ENCODE measurements at regions not wholly inside any gene's neighbourhood (a gene's known extent, or its start where the extent isn't known, plus 50 kb on each side); places are given as distances from the start of the nearest gene placed in this dataset.

DNA sequence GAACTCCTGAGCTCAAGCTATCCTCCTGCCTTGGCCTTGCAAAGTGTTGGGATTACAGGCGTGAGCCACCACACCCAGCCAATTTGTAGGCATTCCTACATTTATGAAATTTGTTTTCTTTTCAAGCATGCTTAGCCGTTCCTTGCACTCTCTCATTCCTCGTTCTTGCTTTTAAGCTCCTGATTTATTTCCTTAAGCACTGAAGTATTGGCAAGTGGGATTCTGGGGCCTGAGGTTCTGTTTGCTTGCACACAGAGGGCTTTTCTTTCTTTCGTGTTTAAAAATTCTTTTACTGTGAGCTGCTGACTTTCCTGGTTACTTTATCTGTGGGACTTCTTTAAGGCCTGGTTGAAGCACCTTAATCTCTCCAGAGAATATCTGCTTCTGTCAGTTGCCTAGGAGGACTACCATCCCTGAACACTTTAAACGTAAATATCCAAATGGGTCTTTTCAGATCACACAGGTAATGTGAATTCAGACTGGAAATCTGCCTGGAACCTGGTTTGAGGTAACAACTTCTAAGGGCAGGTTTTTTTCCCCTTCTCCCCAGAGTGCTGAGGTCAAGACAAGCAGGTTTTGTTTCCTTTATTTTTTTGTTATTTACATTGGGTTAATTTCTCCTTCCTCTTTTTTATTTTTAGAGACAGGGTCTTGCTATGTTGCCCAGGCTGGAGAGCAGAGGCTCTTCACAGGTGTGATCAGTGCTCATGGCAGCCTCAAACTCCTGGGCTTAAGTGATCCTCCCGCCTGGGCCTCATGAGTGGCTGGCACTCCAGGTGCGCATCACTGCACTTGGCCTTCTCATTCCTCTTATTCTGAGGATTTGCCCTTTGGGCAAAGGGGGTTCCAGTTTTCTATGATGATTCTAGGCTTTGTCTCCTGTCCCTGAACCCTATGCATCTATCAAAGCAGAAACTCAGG, 102.9 kb downstream of the PFKFB3 start:
- Histone ChIP-seq H3K4me2 (ENCODE audit: insufficient read depth in 1 of 2, low read depth in 2 of 2, low read length in 2 of 2) (no peak overlapping the region), H2BK120ac (replicated peaks; ENCODE audit: low read depth, low read length) (no peak overlapping the region), H3K27ac (ENCODE audit: low read depth, low read length) (no peak overlapping the region), H3K36me3 (ENCODE audit: control insufficient read depth in 2 of 4, insufficient read depth in 4 of 4, low read length in 3 of 4) (no peaks in the 10 kb centered on the region), H3K18ac (ENCODE audit: extremely low read depth, low read length) (no peak overlapping the region), H3K4ac (replicated peaks; ENCODE audit: insufficient read length, low read depth, low read length) (no peak overlapping the region), H3K9ac (replicated peaks in 1 of 4; ENCODE audit: extremely low read depth in 1 of 4, low read depth in 3 of 4, low read length in 3 of 4) (no peak overlapping the region), H3K4me1 (replicated peaks in 1 of 4; ENCODE audit: control insufficient read depth in 3 of 4, insufficient read depth in 4 of 4, low read length in 3 of 4) (no peaks in the 10 kb centered on the region), H3K56ac (replicated peaks; ENCODE audit: insufficient read length, low read depth, low read length) (no peak overlapping the region), H2AFZ (ENCODE audit: low read length) (no peak overlapping the region), H3K9me3 (ENCODE audit: insufficient read depth in 2 of 2, low read depth in 1 of 2, low read length in 1 of 2) (no peaks in the 10 kb centered on the region), H3K4me3 (ENCODE audit: extremely low read depth in 1 of 4, insufficient read depth in 2 of 4, low read depth in 3 of 4, low read length in 4 of 4) (no peak overlapping the region), H3K79me2 (ENCODE audit: control insufficient read depth in 1 of 2, insufficient read depth in 2 of 2, low read length in 2 of 2) (no peaks in the 10 kb centered on the region), H3K27me3 (replicated peaks in 1 of 4; ENCODE audit: control insufficient read depth in 3 of 4, extremely low read depth in 1 of 4, insufficient read depth in 3 of 4, low read length in 3 of 4) (no peaks in the 10 kb centered on the region), H2BK5ac (ENCODE audit: low read depth, low read length) (no peak overlapping the region), H2BK15ac (ENCODE audit: low read length) (no peak overlapping the region), H3K23me2 (ENCODE audit: low read depth, low read length) (no peaks in the 10 kb centered on the region), H3K79me1 (ENCODE audit: low read depth, low read length) (no peaks in the 10 kb centered on the region), H3K23ac (ENCODE audit: insufficient read length) (no peak overlapping the region), H4K91ac (replicated peaks; ENCODE audit: insufficient read length, low read length) (no peak overlapping the region), H4K5ac (ENCODE audit: insufficient read length, low read depth, low read length) (no peak overlapping the region), H4K8ac (ENCODE audit: extremely low read depth, insufficient read depth, low read length) (no peak overlapping the region), H2BK20ac (ENCODE audit: low read length) (no peak overlapping the region), H4K20me1 (replicated peaks in 1 of 2; ENCODE audit: control insufficient read depth in 1 of 2, insufficient read depth in 2 of 2, low read length in 2 of 2) (no peaks in the 10 kb centered on the region), H2AK5ac (ENCODE audit: low read depth, low read length) (no peak overlapping the region), H3K14ac (ENCODE audit: insufficient read length) (no peak overlapping the region), H2BK12ac (ENCODE audit: low read depth, low read length) (no peak overlapping the region)
- ChIA-PET CTCF (ENCODE audit: partially characterized antibody) (no interaction called here), POLR2A (ENCODE audit: partially characterized antibody) (no interaction called here)
- no peak for DNase-seq (ENCODE audit: low read depth in 1 of 2, low spot score in 2 of 2)
- FAIRE-seq = no peak
- 87% methylated on average over 7 of the region's 7 CpGs; no CpG with 5 or more reads in 1 of the 2 experiments for WGBS, 2 experiments (ENCODE audit: extremely low coverage in 1 of 2, insufficient coverage in 1 of 2, insufficient read length in 1 of 2, insufficient replicate concordance in 2 of 2, low coverage in 1 of 2, low lambda C conversion rate in 2 of 2, missing lambda C conversion rate in 1 of 2)
- TF ChIP-seq, protein P1, sequence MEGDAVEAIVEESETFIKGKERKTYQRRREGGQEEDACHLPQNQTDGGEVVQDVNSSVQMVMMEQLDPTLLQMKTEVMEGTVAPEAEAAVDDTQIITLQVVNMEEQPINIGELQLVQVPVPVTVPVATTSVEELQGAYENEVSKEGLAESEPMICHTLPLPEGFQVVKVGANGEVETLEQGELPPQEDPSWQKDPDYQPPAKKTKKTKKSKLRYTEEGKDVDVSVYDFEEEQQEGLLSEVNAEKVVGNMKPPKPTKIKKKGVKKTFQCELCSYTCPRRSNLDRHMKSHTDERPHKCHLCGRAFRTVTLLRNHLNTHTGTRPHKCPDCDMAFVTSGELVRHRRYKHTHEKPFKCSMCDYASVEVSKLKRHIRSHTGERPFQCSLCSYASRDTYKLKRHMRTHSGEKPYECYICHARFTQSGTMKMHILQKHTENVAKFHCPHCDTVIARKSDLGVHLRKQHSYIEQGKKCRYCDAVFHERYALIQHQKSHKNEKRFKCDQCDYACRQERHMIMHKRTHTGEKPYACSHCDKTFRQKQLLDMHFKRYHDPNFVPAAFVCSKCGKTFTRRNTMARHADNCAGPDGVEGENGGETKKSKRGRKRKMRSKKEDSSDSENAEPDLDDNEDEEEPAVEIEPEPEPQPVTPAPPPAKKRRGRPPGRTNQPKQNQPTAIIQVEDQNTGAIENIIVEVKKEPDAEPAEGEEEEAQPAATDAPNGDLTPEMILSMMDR (IDR thresholded peaks at IDR 0.05; ENCODE audit: control extremely low read depth in 1 of 3, insufficient read depth in 1 of 3, low read depth in 1 of 3, low read length in 3 of 3) = no peak
- TF ChIP-seq GABPA (IDR thresholded peaks at IDR 0.05; ENCODE audit: borderline replicate concordance, insufficient read depth, low read length) (no peak), POU5F1 (IDR thresholded peaks at IDR 0.05; ENCODE audit: low read depth, low read length) (no peak), SP2 (IDR thresholded peaks at IDR 0.05; ENCODE audit: low read length) (no peak), SIX5 (IDR thresholded peaks at IDR 0.05; ENCODE audit: low read depth, low read length) (no peak), NRF1 (IDR thresholded peaks at IDR 0.05; ENCODE audit: low read depth, low read length) (no peak), TAF7 (optimal IDR thresholded peaks at IDR 0.05; ENCODE audit: borderline replicate concordance, low read depth, low read length) (no peak), RNF2 (IDR thresholded peaks at IDR 0.05; ENCODE audit: borderline replicate concordance, low read depth, low read length, missing control alignments, poor library complexity, severe bottlenecking) (no peak), BRCA1 (IDR thresholded peaks at IDR 0.05; ENCODE audit: low read depth, low read length) (no peak), KDM5A (IDR thresholded peaks at IDR 0.05; ENCODE audit: low read length) (no peak)

Data from H1 (cell line).